HG02678 (cell line): ENCODE measurements at regions not wholly inside any gene's neighbourhood (a gene's known extent, or its start where the extent isn't known, plus 50 kb on each side); places are given as distances from the start of the nearest gene placed in this dataset.

Source experiments
- ATAC-seq: cut with Tn5 transposase; IDR thresholded peaks from one replicate; pipeline ENCODE4 v1.9.1; 2021; ENCODE audit warnings: mild to moderate bottlenecking, moderate library complexity; ENCODE audit not compliant: unreplicated experiment

DNA sequence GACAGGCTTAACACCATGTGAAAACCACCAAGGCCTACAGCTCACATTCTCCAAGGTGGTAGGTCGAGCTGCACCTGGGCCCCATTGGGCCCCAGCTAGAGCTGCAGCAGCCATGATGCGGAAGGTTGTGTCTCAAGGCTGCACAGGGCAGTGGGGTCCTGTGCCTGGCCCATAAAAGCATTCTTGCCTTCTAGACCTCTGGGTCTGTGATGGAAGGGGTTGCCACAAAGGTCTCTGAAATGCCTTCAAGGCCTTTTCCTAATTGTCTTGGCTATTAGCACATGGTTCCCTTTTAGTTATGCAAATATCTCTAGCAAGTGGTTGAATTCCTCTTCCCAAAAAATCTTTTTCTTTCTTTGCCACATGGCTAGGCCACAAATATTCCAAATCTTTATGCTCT, 52.5 kb upstream of the C11orf58 start:
- no peak for ATAC-seq

DNA sequence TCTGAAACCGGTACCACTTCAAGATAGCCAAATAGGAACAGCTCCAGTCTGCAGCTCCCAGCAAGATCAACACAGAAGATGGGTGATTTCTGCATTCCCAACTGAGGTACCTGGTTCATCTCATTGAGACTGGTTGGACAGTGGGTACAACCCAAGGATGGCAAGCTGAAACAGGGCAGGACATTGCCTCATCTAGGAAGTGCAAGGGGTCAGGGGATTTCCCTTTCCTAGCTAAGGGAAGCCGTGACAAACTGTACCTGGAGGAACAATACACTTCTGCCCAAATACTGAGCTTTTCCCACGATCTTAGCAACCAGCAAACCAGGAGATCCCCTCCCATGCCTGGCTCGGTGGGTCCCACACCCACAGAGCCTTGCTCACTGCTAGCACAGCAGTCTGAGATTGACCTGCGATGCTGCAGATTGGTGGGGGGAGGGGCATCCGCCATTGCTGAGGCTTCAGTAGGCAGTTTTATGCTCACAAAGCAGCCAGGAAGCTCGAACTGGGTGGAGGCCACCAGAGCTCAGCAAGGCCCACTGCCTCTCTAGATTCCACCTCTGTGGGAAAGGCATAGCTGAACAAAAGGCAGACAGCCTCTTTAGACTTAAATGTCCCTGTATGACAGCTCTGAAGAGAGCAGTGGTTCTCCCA, 59.9 kb upstream of the C11orf58 start:
- ATAC-seq = no peak

DNA sequence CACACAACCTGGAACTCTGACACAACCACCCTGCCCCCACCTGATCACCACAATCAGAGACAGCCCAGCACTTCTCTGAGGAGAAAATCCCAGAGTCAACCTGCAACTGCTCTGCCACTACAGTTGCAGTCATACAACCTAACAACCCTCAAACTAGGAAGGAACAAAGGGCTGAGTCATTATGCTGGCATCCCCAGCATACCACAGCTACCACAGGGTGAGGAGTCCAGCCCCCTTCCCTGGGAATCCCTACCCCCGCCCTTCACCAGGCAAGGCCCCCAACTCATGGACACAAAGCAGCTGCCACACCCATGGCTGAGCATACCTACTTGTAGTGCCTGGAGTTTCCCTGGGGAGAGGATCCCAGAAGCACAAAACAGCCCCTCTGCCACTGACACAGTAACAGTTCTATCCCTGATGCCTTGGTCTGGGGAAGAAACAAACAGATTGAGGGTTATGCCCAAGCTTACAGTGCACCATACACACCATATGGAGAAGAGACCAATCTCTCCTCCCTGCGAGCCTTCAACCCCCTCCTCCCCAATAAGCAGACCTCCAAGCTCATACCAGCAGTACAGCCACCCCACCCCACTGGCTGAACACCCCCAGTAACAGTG, 68.5 kb upstream of the C11orf58 start:
- ATAC-seq = no peak

DNA sequence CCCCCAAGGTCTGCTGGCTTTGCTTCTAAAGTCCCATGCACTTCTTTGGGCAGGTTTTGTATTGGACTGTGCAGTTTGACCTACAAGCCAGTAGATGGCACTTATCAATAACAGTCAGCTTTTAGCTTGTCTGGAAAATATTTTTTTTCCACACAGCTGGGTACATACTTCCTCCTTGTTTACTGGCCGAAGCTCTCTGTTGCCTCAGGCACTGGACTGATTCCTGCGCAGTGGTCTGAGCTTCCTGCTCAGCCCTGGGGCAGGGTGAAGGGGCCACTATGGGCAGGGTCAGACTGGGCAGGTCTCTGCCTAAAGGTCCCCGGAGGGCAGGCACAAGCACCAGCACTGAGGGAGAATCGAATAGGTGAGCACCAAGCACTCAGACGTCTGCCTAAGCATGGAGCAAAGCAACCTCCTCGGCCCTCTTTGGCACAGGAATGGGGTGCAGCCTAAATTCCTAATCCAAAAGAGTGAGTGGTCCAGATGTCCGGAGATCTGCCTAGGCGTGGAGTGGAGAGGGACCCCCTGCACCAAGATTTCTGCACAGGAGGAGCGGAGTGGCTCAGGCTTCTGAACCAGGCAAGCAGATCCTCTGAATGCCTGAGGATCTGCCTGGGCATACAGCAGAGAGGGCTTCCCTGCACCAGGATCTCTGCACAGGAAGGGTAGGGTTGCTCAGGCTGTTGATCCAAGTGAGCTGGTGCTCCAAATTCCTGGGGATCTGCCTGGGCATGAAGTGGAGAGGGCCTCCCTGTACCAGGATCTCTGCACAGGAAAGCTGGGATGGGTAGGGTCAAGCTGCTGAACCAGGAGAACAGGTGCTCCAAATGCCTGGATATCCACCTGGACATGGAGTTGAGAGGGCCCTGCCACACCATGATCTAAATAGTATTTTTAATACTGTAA, 105.9 kb upstream of the C11orf58 start:
- no peak for ATAC-seq

DNA sequence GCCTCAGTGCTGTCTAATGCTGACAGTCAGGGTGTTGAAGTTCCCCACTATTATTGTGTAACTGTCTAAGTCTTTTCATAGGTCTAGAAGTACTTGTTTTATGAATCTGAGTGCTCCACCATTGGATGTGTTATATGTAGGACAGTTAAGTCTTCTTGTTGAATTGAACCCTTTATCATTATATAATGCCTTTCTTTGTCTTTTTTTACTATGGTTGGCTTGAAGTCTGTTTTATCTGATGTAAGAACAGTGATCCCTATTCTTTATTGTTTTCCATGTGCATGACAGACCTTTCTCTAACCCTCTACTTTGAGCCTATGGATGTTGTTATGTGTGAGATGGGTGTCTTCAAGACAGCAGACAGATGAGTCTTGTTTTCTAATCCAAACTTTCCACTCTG, 107.8 kb upstream of the C11orf58 start:
- ATAC-seq = no peak

DNA sequence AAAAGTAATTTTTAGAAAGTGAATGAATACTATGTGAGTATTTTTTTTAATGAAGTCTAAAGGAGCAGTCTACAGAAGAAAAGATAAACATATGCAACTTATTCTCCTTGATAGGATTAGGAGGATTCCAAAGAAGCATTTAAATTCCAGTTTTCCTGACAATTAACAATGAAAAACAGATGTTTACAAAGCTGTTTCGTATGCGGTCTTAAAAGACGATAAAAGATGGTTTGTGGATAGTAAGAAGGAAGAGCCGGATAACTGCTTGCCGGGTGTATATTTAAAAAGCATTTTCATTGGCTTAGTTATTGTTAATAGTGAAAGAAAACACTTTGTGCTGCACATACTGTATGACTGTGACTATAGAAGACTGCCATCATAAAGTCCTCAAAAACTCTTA, 120.0 kb upstream of the C11orf58 start:
- no peak for ATAC-seq

DNA sequence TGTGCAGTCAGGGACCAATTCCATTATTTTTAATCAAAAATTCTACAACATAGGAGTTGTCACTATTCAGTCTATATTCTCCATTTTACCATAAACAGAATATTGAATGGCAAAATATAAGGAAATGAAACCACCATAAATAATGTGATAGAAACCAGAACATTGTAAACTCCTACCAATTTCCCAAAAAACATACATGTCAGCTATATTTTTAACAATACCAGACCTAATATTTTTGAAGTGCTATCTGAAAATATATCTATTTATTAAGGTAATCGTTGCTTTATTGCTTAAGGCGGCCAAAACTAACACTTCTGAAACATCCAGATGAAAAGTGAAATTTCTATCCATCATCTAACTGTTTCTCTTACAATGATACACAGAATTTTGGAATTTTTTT, 123.0 kb upstream of the C11orf58 start:
- no peak for ATAC-seq

DNA sequence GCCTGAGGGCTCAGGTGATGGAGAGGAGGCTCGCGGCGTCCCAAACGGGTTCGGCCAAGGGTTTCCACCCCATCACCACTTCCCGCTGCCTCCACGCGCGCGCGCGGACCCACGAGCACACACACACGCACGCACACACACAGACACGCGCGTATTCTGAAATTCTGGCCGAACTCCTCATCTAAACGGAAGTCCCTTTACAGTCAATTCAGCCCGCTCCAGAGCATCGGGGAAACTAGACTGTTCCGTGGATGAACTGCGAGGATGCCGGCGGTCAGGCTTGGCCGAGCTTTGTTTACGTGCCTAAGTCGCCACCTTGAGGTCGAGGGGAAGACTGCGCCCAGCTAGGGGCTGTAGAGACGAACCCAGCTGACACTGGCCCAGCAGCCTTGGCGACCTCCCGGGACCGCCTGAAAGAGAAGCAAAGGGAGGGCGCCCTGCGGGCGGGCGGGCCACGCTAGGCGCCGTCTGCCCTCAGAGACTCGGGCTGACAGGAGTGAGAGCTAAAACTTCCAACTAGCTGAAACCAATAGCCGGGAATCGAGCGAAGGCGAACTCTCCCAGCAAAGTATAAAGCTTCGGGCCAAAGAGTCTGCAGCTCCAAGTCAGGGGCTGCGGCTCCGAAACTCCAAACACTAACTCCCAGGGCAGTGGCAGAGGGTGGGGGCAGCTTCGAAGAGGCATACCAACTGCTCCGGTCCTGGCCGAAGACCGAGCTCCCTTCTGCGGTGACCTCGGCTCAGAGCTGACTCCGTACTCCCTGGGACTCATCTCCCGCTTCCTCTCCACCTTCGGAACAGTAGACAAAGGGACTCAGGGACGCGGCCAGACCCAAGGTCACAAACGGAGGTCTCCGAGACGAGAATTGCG, 124.7 kb upstream of the C11orf58 start:
- ATAC-seq = peak; percentile 99

DNA sequence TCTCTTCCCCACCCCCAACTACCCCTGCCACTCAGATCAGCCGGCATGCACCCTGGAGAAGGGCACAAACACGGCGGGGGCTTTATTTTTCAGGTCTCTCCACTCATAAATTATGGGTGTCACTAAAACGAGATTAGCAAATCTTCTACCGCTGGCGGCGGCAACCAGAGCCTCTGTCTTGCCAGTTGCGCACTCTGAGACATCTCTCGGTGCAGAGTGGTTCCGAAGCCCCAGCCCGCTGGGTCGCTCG, 125.3 kb upstream of the C11orf58 start:
- no peak for ATAC-seq

DNA sequence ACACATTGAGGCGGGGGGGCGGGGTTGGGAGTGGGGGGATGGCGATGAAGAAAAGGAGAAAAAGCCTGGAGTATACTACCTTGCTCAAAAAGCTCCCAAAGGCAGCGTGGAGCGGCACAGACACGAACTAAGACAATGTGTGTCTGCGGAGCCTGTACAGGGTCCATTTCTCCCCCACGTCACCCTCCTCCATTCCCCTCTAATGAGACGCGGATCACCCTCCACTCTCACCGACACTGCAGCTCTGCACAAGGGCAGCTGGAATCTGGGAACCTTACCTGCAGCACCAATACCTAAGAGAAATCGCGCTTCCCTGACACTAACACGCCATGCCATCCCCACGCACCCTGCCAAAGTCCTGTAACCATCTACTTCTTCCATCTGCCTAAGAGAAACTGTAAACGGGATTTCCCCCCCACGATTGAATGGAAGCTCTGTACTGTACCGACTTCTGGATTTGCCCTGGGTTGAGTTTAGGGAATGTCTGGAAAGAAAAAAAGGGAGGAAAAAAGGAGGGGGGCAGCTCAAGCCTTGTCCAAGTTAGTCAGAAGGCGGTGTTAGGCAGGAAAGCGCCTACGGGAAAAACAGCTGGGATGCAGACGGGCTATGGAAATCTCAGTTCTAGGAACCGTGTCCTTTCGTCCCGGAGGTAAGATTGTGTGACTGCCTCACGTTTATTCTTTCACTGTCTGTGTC, 125.7 kb upstream of the C11orf58 start:
- ATAC-seq = no peak

DNA sequence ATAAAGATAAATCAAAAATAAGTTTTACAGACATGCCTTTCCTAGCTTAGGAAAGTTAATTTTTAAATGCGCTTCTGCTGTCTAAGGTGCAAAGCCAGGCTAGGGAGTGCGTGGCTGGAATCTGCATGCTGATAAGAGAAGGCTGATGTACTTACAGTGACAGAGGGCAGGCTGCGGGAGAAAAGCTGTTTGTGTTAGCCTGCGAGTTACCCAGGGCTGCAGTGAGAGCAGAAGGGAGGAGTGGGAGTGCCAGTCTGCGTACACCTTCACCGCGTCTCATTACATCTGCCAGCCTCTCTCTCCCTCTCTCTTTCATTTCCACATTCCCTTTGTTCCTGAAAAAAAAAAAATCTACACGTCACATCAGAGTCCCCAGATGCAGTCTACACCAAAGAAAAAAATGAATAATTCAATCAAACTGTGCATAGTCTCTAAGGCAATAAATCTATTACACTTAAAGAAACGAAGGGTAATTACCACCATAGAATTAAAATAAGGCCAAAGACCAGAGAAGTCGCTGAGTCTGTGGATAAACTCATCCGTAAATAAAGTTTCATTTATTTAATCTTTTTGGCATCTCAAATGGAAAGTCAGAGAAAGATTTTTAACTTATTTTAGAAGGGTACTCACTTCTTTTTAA, 126.4 kb upstream of the C11orf58 start:
- no peak for ATAC-seq

DNA sequence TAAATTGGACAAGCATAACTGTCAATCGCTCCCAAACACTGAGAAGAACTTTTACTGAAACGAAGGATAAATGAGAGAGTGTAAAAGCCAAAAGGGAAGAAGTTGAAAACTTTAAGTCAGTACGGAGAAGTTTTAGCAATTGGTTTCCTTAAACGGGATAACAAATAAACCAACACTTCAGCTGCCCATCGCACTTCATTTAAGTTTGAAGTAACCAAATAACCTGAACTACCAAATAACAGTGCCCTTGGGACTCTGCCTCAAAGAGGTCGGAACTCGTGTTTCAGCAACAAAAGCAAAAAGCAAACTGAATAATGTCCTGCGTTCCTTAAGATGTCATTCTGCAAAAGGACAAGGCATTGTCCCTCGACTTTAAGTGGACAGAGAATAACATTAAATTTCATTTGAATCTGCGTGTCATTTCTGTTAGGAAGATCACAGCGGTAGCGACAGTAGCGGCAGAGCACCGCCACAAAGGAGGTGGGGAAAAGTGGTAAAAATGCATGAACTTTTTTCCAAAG, 127.0 kb upstream of the C11orf58 start:
- ATAC-seq = no peak

DNA sequence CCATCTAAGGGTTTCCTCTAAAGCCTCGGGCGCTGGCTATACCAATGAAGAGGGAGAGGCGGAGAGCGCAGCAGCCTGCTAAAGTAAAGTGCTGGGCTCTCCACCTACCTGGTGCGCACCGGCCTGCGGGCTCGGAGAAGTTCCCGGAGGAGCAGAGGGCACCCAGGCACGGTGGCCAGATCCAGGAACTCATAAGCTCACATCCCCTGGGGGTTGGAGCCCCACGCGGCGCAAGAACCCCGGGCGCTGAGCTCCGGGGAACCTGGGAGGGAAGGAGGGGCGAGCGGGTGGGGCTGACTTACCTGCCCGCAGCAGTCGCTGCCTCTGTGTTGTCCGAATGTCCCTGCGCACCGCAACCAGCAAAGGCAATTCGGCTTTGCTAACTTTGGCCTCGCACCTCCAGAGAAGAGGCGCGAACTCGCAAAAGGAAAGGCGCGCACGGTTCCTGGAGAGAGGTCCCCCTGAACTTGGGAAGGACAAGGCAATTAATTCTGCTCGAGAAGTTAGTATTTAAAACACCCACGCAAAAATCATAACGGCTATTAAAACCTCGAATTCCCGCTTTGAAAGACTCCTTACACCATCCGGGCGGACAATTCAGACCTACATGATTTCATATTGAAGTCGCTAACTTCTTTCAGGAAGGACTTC, 127.6 kb upstream of the C11orf58 start:
- ATAC-seq = no peak

DNA sequence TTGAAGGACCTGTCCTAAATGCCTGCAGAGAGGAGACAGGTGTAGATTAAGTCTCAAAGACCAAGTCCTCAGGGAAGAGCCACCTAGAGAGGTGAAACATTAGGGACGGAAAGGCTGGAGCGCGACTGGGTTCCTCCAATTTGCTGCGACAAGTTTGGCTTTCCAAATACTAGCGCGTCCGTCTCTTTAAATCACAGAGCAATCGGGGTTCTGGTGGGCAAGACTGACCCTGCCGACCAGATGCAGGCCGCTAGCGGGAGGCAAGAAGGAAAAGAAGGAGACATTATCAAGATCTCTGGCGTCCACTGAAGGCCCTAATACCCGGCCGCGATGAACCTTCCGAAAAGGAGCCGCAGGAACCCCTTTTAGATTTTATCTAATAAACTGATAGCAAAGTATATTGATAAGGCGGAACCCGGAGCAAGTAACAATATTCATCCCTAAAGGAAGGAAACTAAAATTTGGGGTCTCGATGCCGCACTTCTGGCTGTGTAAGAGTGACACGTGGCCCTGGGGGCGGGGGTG, 128.2 kb upstream of the C11orf58 start:
- no peak for ATAC-seq

DNA sequence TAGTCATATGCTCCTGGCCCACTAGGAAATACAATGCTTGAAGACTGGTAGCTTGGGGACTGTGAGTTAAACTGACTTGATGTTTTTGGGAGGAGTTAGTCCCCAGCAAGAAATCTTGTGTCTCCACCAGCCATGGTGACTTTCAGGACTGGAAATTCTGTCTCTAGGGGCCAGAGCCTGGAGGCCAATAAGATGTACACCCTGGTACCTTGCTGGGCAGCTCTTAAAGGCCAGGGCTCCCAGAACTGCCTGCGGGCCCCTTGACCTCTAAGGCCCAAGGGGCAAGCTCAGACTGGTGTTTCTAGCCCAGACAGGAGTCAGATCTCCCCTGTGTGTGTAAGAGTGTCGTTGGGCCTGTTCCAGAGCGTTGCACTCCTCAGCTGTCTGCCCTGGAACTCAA, 128.7 kb upstream of the C11orf58 start:
- no peak for ATAC-seq

DNA sequence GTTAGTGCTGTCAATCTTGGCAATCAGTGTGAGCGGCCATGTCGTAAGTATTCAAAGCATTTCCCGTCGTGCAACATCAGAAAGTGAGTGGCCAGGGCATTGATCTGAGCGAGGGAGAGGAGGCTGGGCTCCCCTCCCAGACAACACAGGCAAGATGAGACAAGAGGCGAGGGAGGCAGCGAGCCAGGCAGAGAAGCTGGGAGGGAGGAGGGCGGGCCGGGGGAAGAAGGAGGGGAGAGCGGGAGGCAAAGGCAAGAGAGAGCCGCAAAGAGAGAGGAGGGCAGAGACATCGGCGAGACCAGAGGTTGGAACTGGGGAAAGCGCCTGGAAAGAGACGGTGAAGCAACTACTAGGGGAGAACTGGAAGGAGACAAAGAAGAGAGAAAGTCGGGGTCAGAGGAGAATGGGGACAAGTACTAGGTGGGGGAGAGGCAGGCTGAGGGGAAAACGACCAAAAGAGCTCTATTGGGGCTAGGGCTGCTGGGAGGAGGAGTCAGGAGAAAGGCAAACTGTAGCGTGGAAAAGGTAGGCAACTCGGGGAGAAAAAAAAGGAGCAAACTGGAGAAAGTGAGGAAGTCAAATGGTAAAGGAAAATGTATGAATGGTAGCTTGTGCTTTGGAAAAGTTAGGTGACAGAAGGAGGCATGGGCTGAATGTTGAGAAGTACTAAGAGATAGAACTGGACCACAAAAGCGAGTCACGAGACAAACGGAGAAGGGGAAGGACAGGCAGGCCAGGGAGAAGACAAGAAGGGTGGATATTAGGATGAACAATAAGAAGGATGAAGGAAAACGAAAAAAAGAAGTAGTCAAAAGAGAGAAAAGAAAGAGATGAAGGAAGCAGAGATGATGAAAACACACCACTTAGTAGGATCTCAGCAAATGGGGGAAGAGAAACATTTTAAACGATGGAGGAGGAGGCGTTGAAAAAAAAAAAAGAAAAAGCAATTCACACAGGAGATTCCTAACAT, 130.5 kb upstream of the C11orf58 start:
- no peak for ATAC-seq

DNA sequence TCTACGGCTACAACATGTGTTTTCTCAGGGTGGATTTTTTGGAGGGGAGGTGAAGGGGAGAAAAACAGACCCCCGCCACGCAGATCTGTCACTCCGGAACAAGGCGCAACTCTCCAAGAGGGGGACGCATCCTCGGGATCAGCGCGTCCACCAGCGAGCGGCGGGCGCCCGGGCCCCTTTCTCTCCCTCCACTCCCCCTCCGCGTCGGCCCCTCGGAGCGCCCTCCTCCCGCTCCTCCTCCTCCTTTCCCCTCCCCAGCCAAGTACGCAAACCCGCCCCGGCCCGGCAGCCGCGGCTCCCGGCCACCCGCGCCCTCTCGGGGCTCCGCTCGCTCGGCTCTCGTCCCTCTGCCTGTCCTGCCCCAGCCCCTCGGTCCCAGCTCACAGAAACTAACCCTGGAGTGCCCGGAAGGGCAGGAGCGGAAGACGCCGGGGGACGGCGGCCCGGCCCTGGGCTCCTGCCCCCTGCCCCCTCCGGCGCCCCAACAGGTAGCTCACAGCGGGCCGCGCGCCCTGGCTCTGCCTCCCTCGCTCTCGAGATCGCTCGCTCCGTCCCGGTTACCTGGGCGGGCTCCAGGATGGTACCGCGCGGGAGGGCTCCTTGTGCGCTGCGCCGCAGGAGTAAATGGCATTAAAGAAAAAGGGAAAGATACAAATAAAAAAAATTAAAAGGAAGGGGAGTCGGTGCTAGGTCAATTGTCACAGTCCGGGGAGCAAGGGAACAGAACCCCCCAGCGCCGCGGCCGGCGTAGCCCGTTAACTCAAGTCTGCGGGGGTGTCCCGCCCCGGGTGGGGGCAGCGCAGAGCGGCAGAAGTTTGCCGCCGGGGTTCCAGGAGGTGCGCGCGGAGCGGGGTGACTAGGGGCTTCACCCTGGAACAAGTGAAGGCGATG, 131.4 kb upstream of the C11orf58 start:
- ATAC-seq = no peak
